Astrocyte of the cerebellum (primary cell): ENCODE measurements at regions not wholly inside any gene's neighbourhood (a gene's known extent, or its start where the extent isn't known, plus 50 kb on each side); places are given as distances from the start of the nearest gene placed in this dataset.

Experiments
- DNase-seq: peaks from one replicate; pipeline ENCODE4 v3.0.0-alpha.2; 2011; ENCODE audit warnings: low read depth
- H3K4me3 ChIP-seq: 2 replicates; pipeline ENCODE4 v1.5.1; 2011; ENCODE audit warnings: mild to moderate bottlenecking, low read depth, low read length, moderate library complexity
- in situ Hi-C: cut with HindIII; loops from 2 replicates; pipeline ENCODE4 v1.10.0; 2017; ENCODE audit warnings: low sequenced_read_pairs
- TF ChIP-seq, protein P1 (sequence below): IDR thresholded peaks from 2 replicates; pipeline ENCODE4 v1.5.1; 2012; ENCODE audit warnings: low read length, low read depth, moderate library complexity, mild to moderate bottlenecking; ENCODE audit errors: missing control alignments

- in situ Hi-C loops, result no loop called here
These were observed 683.1 kb downstream of the DIAPH3 start for GRCh38 chr13:59480396-59481259.

GRCh38 chr13:59483501-59484145, 680.1 kb downstream of the DIAPH3 start:
- no peak for DNase-seq
- TF ChIP-seq, protein P1, sequence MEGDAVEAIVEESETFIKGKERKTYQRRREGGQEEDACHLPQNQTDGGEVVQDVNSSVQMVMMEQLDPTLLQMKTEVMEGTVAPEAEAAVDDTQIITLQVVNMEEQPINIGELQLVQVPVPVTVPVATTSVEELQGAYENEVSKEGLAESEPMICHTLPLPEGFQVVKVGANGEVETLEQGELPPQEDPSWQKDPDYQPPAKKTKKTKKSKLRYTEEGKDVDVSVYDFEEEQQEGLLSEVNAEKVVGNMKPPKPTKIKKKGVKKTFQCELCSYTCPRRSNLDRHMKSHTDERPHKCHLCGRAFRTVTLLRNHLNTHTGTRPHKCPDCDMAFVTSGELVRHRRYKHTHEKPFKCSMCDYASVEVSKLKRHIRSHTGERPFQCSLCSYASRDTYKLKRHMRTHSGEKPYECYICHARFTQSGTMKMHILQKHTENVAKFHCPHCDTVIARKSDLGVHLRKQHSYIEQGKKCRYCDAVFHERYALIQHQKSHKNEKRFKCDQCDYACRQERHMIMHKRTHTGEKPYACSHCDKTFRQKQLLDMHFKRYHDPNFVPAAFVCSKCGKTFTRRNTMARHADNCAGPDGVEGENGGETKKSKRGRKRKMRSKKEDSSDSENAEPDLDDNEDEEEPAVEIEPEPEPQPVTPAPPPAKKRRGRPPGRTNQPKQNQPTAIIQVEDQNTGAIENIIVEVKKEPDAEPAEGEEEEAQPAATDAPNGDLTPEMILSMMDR, result no peak
- in situ Hi-C loops, result no loop called here
- no peak overlapping the region for H3K4me3 ChIP-seq

More at GRCh38 chr13:59480396-59481259, 683.1 kb downstream of the DIAPH3 start:
- TF ChIP-seq, protein P1, result no peak
- no peak overlapping the region for H3K4me3 ChIP-seq
- no peak for DNase-seq

DNA sequence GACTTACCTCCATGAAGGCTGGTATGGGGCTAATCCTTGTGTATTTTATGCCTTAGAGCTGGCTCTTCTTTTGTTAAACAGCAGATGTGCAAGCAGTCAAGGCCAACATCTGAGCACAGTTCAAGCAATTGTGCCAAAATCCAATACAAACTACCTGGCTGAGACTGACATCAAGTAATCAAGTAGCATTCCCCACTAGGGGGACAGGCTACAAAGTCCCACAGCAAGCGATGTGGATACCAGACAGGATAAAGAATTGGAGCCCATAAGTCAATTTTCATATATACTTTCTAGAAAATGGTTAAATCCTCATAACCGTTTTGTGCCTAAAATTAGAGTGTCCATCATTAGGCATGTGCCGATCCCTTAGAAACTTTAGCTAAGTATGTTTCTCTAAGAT, 675.8 kb downstream of the DIAPH3 start:
- DNase-seq, result no peak
- H3K4me3 ChIP-seq, result no peak overlapping the region
- in situ Hi-C loops, result no loop called here
- TF ChIP-seq, protein P1, result no peak

DNA sequence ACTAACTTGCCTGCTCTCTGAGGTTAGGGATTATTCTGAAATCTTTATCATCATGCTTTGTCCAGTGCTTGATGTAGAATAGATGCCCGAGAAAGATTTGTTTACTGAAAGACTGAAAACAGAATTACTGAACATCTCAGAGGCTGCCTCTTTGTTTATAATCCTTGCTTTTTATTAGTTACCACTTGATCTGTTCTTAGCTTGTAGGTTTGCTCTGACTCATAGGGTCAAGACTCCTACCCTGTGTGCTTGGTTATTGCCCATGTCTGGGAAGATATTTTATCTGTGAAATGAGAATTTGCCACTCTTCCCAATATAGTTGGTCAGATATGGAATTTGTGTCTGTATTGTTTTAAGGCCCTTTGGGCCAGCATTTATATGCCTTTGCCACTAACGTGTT, 675.3 kb downstream of the DIAPH3 start:
- in situ Hi-C loops, result no loop called here
- TF ChIP-seq, protein P1, result no peak
- DNase-seq, result no peak
- no peak overlapping the region for H3K4me3 ChIP-seq

DNA sequence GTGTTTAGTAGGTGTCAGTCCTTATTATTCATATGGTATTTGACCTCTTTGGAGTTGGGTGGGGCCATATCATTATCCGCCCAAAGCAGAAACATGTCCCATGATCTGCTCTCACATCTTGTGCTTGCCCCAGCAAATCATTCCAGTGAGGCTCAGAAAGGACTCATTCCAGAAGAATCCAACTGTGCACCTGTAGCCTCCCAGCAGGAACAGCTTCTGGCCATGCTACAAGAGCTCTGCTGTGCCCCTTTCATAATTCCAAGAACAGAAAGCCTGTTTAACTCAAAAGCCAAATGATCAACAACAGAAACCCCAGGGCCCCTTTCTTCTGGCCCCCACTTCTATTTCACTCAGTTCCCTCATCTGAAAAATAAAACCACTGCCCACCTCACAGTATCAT, 673.1 kb downstream of the DIAPH3 start:
- in situ Hi-C loops, result no loop called here
- TF ChIP-seq, protein P1, result no peak
- DNase-seq, result no peak
- H3K4me3 ChIP-seq, result no peak overlapping the region

- no peak for DNase-seq
- TF ChIP-seq, protein P1, result no peak
- in situ Hi-C loops, result no loop called here
- H3K4me3 ChIP-seq, result no peak overlapping the region
These were observed 671.6 kb downstream of the DIAPH3 start for GRCh38 chr13:59492030-59492636.
